Mesothelial cell of epicardium (in vitro differentiated cells): ENCODE measurements at regions not wholly inside any gene's neighbourhood (a gene's known extent, or its start where the extent isn't known, plus 50 kb on each side); places are given as distances from the start of the nearest gene placed in this dataset.

Experiments used
- DNase-seq, 2 experiments: peaks; one replicate each; pipeline ENCODE4 v3.0.0; 2021; ENCODE audit warnings: low spot score in 2 of 2; ENCODE audit not compliant: unreplicated experiment in 2 of 2
- H3K27ac Mint-ChIP-seq: 2 replicates; pipeline ENCODE4 v1.8.0; 2021; ENCODE audit warnings: mixed read lengths
- H3K27me3 Mint-ChIP-seq: 2 replicates; pipeline ENCODE4 v1.8.0; 2021; ENCODE audit warnings: low read depth, mixed read lengths
- H3K36me3 Mint-ChIP-seq: 2 replicates; pipeline ENCODE4 v1.8.0; 2021; ENCODE audit warnings: mixed read lengths
- H3K4me1 Mint-ChIP-seq: 2 replicates; pipeline ENCODE4 v1.8.0; 2021; ENCODE audit warnings: mixed read lengths
- H3K4me3 Mint-ChIP-seq: 2 replicates; pipeline ENCODE4 v1.8.0; 2021; ENCODE audit warnings: mild to moderate bottlenecking, moderate library complexity, mixed read lengths
- H3K9me3 Mint-ChIP-seq: 2 replicates; pipeline ENCODE4 v1.8.0; 2021; ENCODE audit warnings: mixed read lengths
- TF ChIP-seq, protein P1 (sequence below): fragments of 200-600 bp; sonication (generic); IDR thresholded peaks from one replicate; pipeline ENCODE4 v1.5.0; 2021; ENCODE audit warnings: antibody characterized with exemption; ENCODE audit not compliant: unreplicated experiment

DNA sequence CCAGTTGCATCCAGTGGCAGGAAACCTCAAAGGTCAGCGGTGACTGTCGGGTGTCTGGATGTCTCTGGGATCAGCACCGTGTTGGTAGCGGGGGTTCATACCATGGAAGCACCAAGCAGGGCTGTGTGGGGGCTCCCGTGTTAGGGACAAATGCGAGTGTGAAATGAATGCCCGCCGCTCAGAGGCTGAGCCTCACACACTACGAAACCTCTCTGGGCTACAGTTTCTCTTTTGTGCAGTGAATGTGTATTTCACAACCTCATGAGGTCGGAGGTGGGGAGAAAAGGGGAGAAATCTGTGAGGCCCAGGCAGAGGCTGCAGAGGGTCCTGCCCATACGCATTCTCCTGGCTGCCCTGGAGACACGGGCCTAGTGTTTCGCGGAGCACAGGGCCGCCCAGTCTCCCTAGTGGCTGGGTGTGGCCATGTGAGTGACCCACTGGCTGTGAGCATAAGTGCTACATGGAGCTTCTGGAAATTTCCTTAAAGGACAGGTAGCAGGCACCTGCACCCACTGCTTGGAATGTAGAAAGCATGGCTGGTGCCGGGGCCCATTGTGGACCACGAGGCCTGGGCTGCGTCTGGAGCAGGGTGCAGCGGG is 138.0 kb upstream of the GLI2 start:
- DNase-seq = no peak
- no peak overlapping the region for H3K4me3 Mint-ChIP-seq
- no peaks in the 10 kb centered on the region for H3K36me3 Mint-ChIP-seq
- TF ChIP-seq, protein P1, sequence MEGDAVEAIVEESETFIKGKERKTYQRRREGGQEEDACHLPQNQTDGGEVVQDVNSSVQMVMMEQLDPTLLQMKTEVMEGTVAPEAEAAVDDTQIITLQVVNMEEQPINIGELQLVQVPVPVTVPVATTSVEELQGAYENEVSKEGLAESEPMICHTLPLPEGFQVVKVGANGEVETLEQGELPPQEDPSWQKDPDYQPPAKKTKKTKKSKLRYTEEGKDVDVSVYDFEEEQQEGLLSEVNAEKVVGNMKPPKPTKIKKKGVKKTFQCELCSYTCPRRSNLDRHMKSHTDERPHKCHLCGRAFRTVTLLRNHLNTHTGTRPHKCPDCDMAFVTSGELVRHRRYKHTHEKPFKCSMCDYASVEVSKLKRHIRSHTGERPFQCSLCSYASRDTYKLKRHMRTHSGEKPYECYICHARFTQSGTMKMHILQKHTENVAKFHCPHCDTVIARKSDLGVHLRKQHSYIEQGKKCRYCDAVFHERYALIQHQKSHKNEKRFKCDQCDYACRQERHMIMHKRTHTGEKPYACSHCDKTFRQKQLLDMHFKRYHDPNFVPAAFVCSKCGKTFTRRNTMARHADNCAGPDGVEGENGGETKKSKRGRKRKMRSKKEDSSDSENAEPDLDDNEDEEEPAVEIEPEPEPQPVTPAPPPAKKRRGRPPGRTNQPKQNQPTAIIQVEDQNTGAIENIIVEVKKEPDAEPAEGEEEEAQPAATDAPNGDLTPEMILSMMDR = no peak
- H3K27me3 Mint-ChIP-seq = peaks cover 10% of the 10 kb centered on the region
- no peak overlapping the region for H3K27ac Mint-ChIP-seq
- H3K4me1 Mint-ChIP-seq = peaks cover 4% of the 10 kb centered on the region
- H3K9me3 Mint-ChIP-seq = peaks cover 3% of the 10 kb centered on the region

DNA sequence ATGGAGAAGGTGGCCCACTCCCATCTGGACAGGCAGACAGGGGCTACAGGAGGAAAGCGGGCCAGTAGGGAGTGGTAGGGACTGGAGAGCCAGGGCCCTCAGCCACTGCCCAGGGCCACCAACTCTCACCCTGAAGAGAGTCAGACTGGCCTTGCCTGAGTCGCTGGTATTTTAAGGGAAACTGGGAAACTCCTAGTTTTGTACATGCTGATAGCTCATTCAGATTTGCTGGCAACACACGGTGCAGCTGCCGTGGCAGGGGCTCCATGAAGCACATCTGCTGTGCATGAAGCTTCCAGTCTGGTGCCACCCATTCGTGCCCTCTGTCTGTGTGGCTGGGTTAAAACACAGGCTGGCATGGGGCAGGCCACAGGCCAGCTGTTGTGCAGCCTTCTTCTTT is 137.3 kb upstream of the GLI2 start:
- Mint-ChIP-seq H3K27ac (no peak overlapping the region), H3K4me1 (peaks cover 4% of the 10 kb centered on the region), H3K4me3 (no peak overlapping the region), H3K9me3 (peaks cover 3% of the 10 kb centered on the region), H3K27me3 (peaks cover 10% of the 10 kb centered on the region), H3K36me3 (no peaks in the 10 kb centered on the region)
- TF ChIP-seq, protein P1 = no peak
- DNase-seq = no peak

- Mint-ChIP-seq H3K27me3 (peaks cover 11% of the 10 kb centered on the region), H3K4me1 (peaks cover 4% of the 10 kb centered on the region), H3K9me3 (peaks cover 3% of the 10 kb centered on the region), H3K4me3 (no peak overlapping the region), H3K27ac (no peak overlapping the region), H3K36me3 (no peaks in the 10 kb centered on the region)
- TF ChIP-seq, protein P1 = no peak
- DNase-seq = no peak
Measured at GRCh38 chr2:120599072-120599471, 136.6 kb upstream of the GLI2 start.

DNA sequence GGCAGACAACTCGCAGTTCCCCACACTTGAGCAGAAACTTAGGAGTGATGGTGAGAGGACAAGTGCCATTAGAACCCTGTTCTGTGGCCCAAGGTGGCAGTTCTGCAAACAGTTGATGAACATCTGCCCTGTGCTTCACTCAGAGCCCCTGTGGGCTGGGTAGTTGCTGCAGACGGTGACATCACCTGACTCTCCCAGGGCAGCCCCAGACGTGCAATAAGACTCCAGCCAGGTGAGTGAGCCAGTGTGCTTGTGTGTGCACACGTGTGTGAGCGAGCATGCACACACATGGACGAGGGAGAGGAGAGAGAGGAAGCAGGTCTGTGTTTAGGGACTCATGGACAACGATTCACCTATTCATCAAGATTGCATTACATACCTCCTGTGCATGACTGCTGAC is 136.0 kb upstream of the GLI2 start:
- peaks cover 14% of the 10 kb centered on the region for H3K27me3 Mint-ChIP-seq
- no peak for DNase-seq
- no peak overlapping the region for H3K27ac Mint-ChIP-seq
- no peaks in the 10 kb centered on the region for H3K36me3 Mint-ChIP-seq
- H3K4me3 Mint-ChIP-seq = no peak overlapping the region
- TF ChIP-seq, protein P1 = no peak
- peaks cover 4% of the 10 kb centered on the region for H3K4me1 Mint-ChIP-seq
- peaks cover 7% of the 10 kb centered on the region for H3K9me3 Mint-ChIP-seq

GRCh38 chr2:120600335-120600734 is 135.3 kb upstream of the GLI2 start:
- peaks cover 17% of the 10 kb centered on the region for H3K27me3 Mint-ChIP-seq
- H3K4me3 Mint-ChIP-seq = no peak overlapping the region
- no peaks in the 10 kb centered on the region for H3K4me1 Mint-ChIP-seq
- H3K9me3 Mint-ChIP-seq = peaks cover 8% of the 10 kb centered on the region
- H3K36me3 Mint-ChIP-seq = no peaks in the 10 kb centered on the region
- DNase-seq = no peak
- no peak overlapping the region for H3K27ac Mint-ChIP-seq
- TF ChIP-seq, protein P1 = no peak

DNA sequence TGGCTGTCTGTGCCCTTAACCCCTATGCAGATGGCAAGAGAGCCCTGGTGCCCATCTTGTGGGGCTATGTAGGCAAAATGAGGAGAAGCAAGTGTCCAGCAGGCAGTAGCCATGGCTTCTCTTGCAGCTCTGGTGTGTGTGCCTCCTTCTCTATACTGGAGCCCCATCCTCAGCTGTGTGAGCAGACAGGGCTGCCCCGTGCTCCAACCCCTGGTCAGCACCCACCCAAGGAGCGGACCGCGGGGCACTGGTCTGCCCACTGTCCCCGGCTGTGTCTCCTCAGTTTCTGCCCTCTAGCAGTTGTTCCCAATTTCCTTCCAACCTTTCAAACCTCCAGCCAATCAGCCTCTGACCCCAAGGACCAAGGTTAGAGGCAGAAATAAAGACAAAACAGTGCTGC is 134.9 kb upstream of the GLI2 start:
- H3K27me3 Mint-ChIP-seq = peaks cover 22% of the 10 kb centered on the region
- no peaks in the 10 kb centered on the region for H3K4me1 Mint-ChIP-seq
- DNase-seq = no peak
- TF ChIP-seq, protein P1 = no peak
- H3K36me3 Mint-ChIP-seq = no peaks in the 10 kb centered on the region
- peaks cover 8% of the 10 kb centered on the region for H3K9me3 Mint-ChIP-seq
- no peak overlapping the region for H3K27ac Mint-ChIP-seq
- no peak overlapping the region for H3K4me3 Mint-ChIP-seq
